Transverse colon (tissue), 4 donors: ENCODE measurements at regions not wholly inside any gene's neighbourhood (a gene's known extent, or its start where the extent isn't known, plus 50 kb on each side); places are given as distances from the start of the nearest gene placed in this dataset.

ENCODE experiments used
- CTCF ChIP-seq, 5 experiments: fragments of 200-600 bp in 3 of 5; fragments of 450-650 bp in 2 of 5; sonication (generic) in 3 of 5; IDR thresholded peaks; 1 replicate in 2 of 5; 2 replicates in 3 of 5; pipeline ENCODE4 v1.5.1; 2016 to 2017; ENCODE audit warnings: antibody characterized with exemption in 5 of 5, inconsistent platforms in 3 of 5, mild to moderate bottlenecking in 2 of 5, moderate library complexity in 1 of 5
- EP300 ChIP-seq: sonication (generic); formaldehyde crosslinking; IDR thresholded peaks from one replicate; pipeline ENCODE4 v1.6.1; 2017; ENCODE audit warnings: antibody characterized with exemption, low read depth
- POLR2A ChIP-seq: fragments of 450-650 bp; IDR thresholded peaks from one replicate; pipeline ENCODE4 v1.6.1; 2016; ENCODE audit warnings: antibody characterized with exemption, mild to moderate bottlenecking, moderate library complexity
- POLR2AphosphoS5 ChIP-seq, 3 donors: sonication (generic); formaldehyde crosslinking; IDR thresholded peaks; one replicate each; pipeline ENCODE4 v1.6.1; 2016; ENCODE audit warnings: antibody characterized with exemption in 3 of 3

GRCh38 chr20:4567170-4567569 lies 119.1 kb upstream of the PRNP start:
- no peak for TF ChIP-seq CTCF (IDR thresholded peaks at IDR 0.05)
- TF ChIP-seq POLR2A, result no peak
- no peak for TF ChIP-seq EP300
- TF ChIP-seq POLR2AphosphoS5 (IDR thresholded peaks at IDR 0.05), result no peak
